B cell (primary cell): ENCODE measurements at regions not wholly inside any gene's neighbourhood (a gene's known extent, or its start where the extent isn't known, plus 50 kb on each side); places are given as distances from the start of the nearest gene placed in this dataset.

Source experiments
- CTCF ChIP-seq: fragments of 200-600 bp; IDR thresholded peaks from one replicate; pipeline ENCODE4 v1.8.0; 2022; ENCODE audit warnings: antibody characterized with exemption, mild to moderate bottlenecking
- EZH2 ChIP-seq: IDR thresholded peaks from 2 replicates; pipeline ENCODE4 v1.6.1; 2012; ENCODE audit warnings: borderline replicate concordance, low read depth, mild to moderate bottlenecking, moderate library complexity, low read length; ENCODE audit not compliant: insufficient read depth, poor library complexity, severe bottlenecking

GRCh38 chr15:29889542-29890329 lies 67.5 kb upstream of the TJP1 start:
- TF ChIP-seq CTCF (no peak), EZH2 (no peak)
